GM12892 (cell line): ENCODE measurements at regions not wholly inside any gene's neighbourhood (a gene's known extent, or its start where the extent isn't known, plus 50 kb on each side); places are given as distances from the start of the nearest gene placed in this dataset.

Source experiments
- POLR2A ChIP-seq: IDR thresholded peaks from 2 replicates; pipeline ENCODE4 v1.6.1; 2011; ENCODE audit warnings: low read depth, low read length, control low read depth
- TAF1 ChIP-seq: IDR thresholded peaks from 2 replicates; pipeline ENCODE4 v1.6.1; 2011; ENCODE audit warnings: low read depth, mild to moderate bottlenecking, control low read depth, low read length, borderline replicate concordance

- TF ChIP-seq POLR2A (no peak), TAF1 (no peak)
Measured at GRCh38 chr10:109534193-109534592, 389.1 kb downstream of the XPNPEP1 start.
